ENCODE measurements at regions not wholly inside any gene's neighbourhood (a gene's known extent, or its start where the extent isn't known, plus 50 kb on each side); places are given as distances from the start of the nearest gene placed in this dataset.

GRCh38 chr20:56800088-56800487 is 171.0 kb downstream of the TFAP2C start:
- DNase-seq (ENCODE audit: low spot score), result no peak

- DNase-seq (ENCODE audit: low spot score), result peak; percentile 12
Observed at GRCh38 chr20:56801971-56802755, 173.1 kb downstream of the TFAP2C start.

GRCh38 chr20:56802805-56803204 is 173.7 kb downstream of the TFAP2C start:
- no peak for DNase-seq (ENCODE audit: low spot score)

- no peak for DNase-seq (ENCODE audit: low spot score)
Observed at GRCh38 chr20:56805313-56805712, 176.2 kb downstream of the TFAP2C start.

GRCh38 chr20:56805966-56806365 is 176.9 kb downstream of the TFAP2C start:
- DNase-seq (ENCODE audit: low spot score), result no peak

- no peak for DNase-seq (ENCODE audit: low spot score)
Observed at GRCh38 chr20:56806952-56807517, 177.9 kb downstream of the TFAP2C start.

GRCh38 chr20:56808117-56808725 is 179.1 kb downstream of the TFAP2C start:
- DNase-seq (ENCODE audit: low spot score), result no peak

- no peak for DNase-seq (ENCODE audit: low spot score)
Observed at GRCh38 chr20:56808732-56809131, 179.6 kb downstream of the TFAP2C start.

- DNase-seq (ENCODE audit: low spot score), result no peak
Observed at GRCh38 chr20:56809668-56810067, 180.6 kb downstream of the TFAP2C start.

- DNase-seq (ENCODE audit: low spot score), result no peak
Observed at GRCh38 chr20:56810141-56810540, 181.0 kb downstream of the TFAP2C start.

- no peak for DNase-seq (ENCODE audit: low spot score)
Observed at GRCh38 chr20:56815796-56816195, 186.7 kb downstream of the TFAP2C start.

GRCh38 chr20:56816349-56816748 is 187.2 kb downstream of the TFAP2C start:
- DNase-seq (ENCODE audit: low spot score), result no peak

- DNase-seq (ENCODE audit: low spot score), result no peak
Observed at GRCh38 chr20:56817780-56818675, 188.9 kb downstream of the TFAP2C start.

GRCh38 chr20:56820984-56821383 is 191.9 kb downstream of the TFAP2C start:
- DNase-seq (ENCODE audit: low spot score), result no peak

- DNase-seq (ENCODE audit: low spot score), result no peak
Observed at GRCh38 chr20:56826306-56826704, 197.2 kb downstream of the TFAP2C start.

GRCh38 chr20:56826705-56827665 is 197.9 kb downstream of the TFAP2C start:
- DNase-seq (ENCODE audit: low spot score), result no peak

GRCh38 chr20:56827763-56828162 is 198.7 kb downstream of the TFAP2C start:
- DNase-seq (ENCODE audit: low spot score), result no peak

- no peak for DNase-seq (ENCODE audit: low spot score)
Observed at GRCh38 chr20:56828402-56828801, 199.3 kb downstream of the TFAP2C start.

- no peak for DNase-seq (ENCODE audit: low spot score)
Observed at GRCh38 chr20:56829788-56830385, 200.8 kb downstream of the TFAP2C start.

- no peak for DNase-seq (ENCODE audit: low spot score)
Observed at GRCh38 chr20:56831795-56832194, 202.7 kb downstream of the TFAP2C start.

- DNase-seq (ENCODE audit: low spot score), result no peak
Observed at GRCh38 chr20:56833427-56833826, 204.3 kb downstream of the TFAP2C start.

Measured in pons (tissue), 1 donor.